ENCODE measurements at regions not wholly inside any gene's neighbourhood (a gene's known extent, or its start where the extent isn't known, plus 50 kb on each side); places are given as distances from the start of the nearest gene placed in this dataset.

GRCh38 chr22:47400701-47401591 is 638.5 kb downstream of the TBC1D22A start:
- TF ChIP-seq EZH2 (IDR thresholded peaks at IDR 0.05) = no peak
- TF ChIP-seq MAX (IDR thresholded peaks at IDR 0.05) = no peak
- TF ChIP-seq EGR1 (IDR thresholded peaks at IDR 0.05; ENCODE audit: low read depth) = no peak
- no peak for TF ChIP-seq CTCF (IDR thresholded peaks at IDR 0.05 in 2 of 3, conservative IDR thresholded peaks at IDR 0.05 in 1 of 3; ENCODE audit: borderline replicate concordance in 1 of 3, insufficient read depth in 1 of 3, low read depth in 2 of 3, low read length in 2 of 3)
- no peak for TF ChIP-seq EZH2phosphoT487 (IDR thresholded peaks at IDR 0.05; ENCODE audit: borderline replicate concordance)
- TF ChIP-seq RAD21 (IDR thresholded peaks at IDR 0.05; ENCODE audit: low read depth) = no peak
- no peak for TF ChIP-seq REST (IDR thresholded peaks at IDR 0.05; ENCODE audit: low read depth)
- no peak for TF ChIP-seq POLR2AphosphoS5 (IDR thresholded peaks at IDR 0.05; ENCODE audit: low read depth, low read length)
- TF ChIP-seq ZBTB33 (IDR thresholded peaks at IDR 0.05; ENCODE audit: extremely low read depth, insufficient replicate concordance, low read length) = no peak
- no peak for TF ChIP-seq ZFX (IDR thresholded peaks at IDR 0.05)
- no peak for TF ChIP-seq SIN3A (IDR thresholded peaks at IDR 0.05; ENCODE audit: low read depth)
- no peak for TF ChIP-seq ELF1 (IDR thresholded peaks at IDR 0.05; ENCODE audit: borderline replicate concordance, low read depth)
- TF ChIP-seq YY1 (IDR thresholded peaks at IDR 0.05; ENCODE audit: extremely low read depth, insufficient replicate concordance, low read depth, low read length) = no peak
- no peak for TF ChIP-seq POLR2A (IDR thresholded peaks at IDR 0.05; ENCODE audit: borderline replicate concordance, extremely low read depth, insufficient read depth, insufficient read length)
